CD14-positive monocyte (primary cell): ENCODE measurements at regions not wholly inside any gene's neighbourhood (a gene's known extent, or its start where the extent isn't known, plus 50 kb on each side); places are given as distances from the start of the nearest gene placed in this dataset.

Experiments
- DNase-seq, 3 donors: peaks; one replicate each; pipeline ENCODE4 v3.0.0-alpha.2; 2011 to 2022
- H2AFZ ChIP-seq: 2 replicates; pipeline ENCODE4 v1.6.0; 2012; ENCODE audit warnings: mild to moderate bottlenecking, low read depth, low read length, inconsistent platforms; ENCODE audit not compliant: insufficient read depth, poor library complexity, severe bottlenecking
- H3K27ac ChIP-seq, 2 donors: 1 replicate in 1 of 2; 2 replicates in 1 of 2; pipeline ENCODE4 v1.5.1; 2012 to 2013; ENCODE audit warnings: low read length in 2 of 2, control low read depth in 1 of 2, inconsistent platforms in 1 of 2, low read depth in 1 of 2, mild to moderate bottlenecking in 1 of 2
- H3K27me3 ChIP-seq, 2 donors: one replicate each; pipeline versions ENCODE4 v1.6.0 to v1.6.1; 2011 to 2013; ENCODE audit warnings: low read length in 2 of 2; ENCODE audit not compliant: control insufficient read depth in 2 of 2, insufficient read depth in 2 of 2
- H3K36me3 ChIP-seq, 2 donors: replicated peaks in 1 of 2; 1 replicate in 1 of 2; 2 replicates in 1 of 2; pipeline versions ENCODE4 v1.5.1 to v1.6.1; 2012 to 2013; ENCODE audit warnings: low read length in 2 of 2, control low read depth in 1 of 2, inconsistent platforms in 1 of 2, mild to moderate bottlenecking in 1 of 2; ENCODE audit not compliant: insufficient read depth in 2 of 2, control insufficient read depth in 1 of 2
- H3K4me1 ChIP-seq, 2 donors: 1 replicate in 1 of 2; 2 replicates in 1 of 2; pipeline versions ENCODE4 v1.5.1 to v1.6.1; 2012 to 2013; ENCODE audit warnings: low read length in 2 of 2, control low read depth in 1 of 2, inconsistent platforms in 1 of 2, mild to moderate bottlenecking in 1 of 2, moderate library complexity in 1 of 2; ENCODE audit not compliant: insufficient read depth in 2 of 2, control insufficient read depth in 1 of 2
- H3K4me2 ChIP-seq: replicated peaks from 2 replicates; pipeline ENCODE3; 2012; ENCODE audit warnings: low read length, moderate library complexity, mild to moderate bottlenecking; ENCODE audit not compliant: poor library complexity, severe bottlenecking; ENCODE audit errors: extremely low read depth
- H3K4me3 ChIP-seq, 3 experiments: fragments of 200-600 bp in 1 of 3; sonication (generic) in 1 of 3; replicated peaks in 1 of 3; 1 replicate in 2 of 3; 2 replicates in 1 of 3; pipeline ENCODE4 v1.5.1; 2011 to 2013; ENCODE audit warnings: low read length in 3 of 3, mild to moderate bottlenecking in 3 of 3, control low read depth in 2 of 3, low read depth in 2 of 3, inconsistent platforms in 1 of 3, moderate library complexity in 1 of 3
- H3K79me2 ChIP-seq: 2 replicates; pipeline ENCODE4 v1.6.0; 2012; ENCODE audit warnings: mild to moderate bottlenecking, control low read depth, inconsistent platforms, low read length, moderate library complexity; ENCODE audit not compliant: insufficient read depth
- H3K9ac ChIP-seq: 2 replicates; pipeline ENCODE4 v1.6.0; 2017; ENCODE audit warnings: low read length, mild to moderate bottlenecking; ENCODE audit not compliant: insufficient read depth, poor library complexity, severe bottlenecking
- H3K9me3 ChIP-seq, 2 donors: replicated peaks in 1 of 2; 1 replicate in 1 of 2; 2 replicates in 1 of 2; pipeline versions ENCODE4 v1.5.1 to v1.6.1; 2012 to 2013; ENCODE audit warnings: low read length in 2 of 2, control low read depth in 1 of 2; ENCODE audit not compliant: control insufficient read depth in 1 of 2, insufficient read depth in 1 of 2
- H4K20me1 ChIP-seq: 2 replicates; pipeline ENCODE4 v1.6.0; 2012; ENCODE audit warnings: mild to moderate bottlenecking, low read length, control low read depth, moderate library complexity; ENCODE audit not compliant: insufficient read depth
- H3K27ac Mint-ChIP-seq, 7 donors: one replicate each; pipeline ENCODE4 v1.8.0; 2020; ENCODE audit warnings: mild to moderate bottlenecking in 7 of 7, mixed read lengths in 7 of 7, moderate library complexity in 6 of 7, inconsistent platforms in 2 of 7
- H3K27me3 Mint-ChIP-seq, 3 donors: one replicate each; pipeline ENCODE4 v1.8.0; 2021 to 2022; ENCODE audit warnings: low read depth in 3 of 3, mild to moderate bottlenecking in 3 of 3, mixed read lengths in 3 of 3, moderate library complexity in 3 of 3, inconsistent platforms in 1 of 3
- H3K36me3 Mint-ChIP-seq, 2 donors: one replicate each; pipeline ENCODE4 v1.8.0; 2020; ENCODE audit warnings: mixed read lengths in 2 of 2, inconsistent platforms in 1 of 2, mild to moderate bottlenecking in 1 of 2
- H3K4me1 Mint-ChIP-seq: one replicate; pipeline ENCODE4 v1.8.0; 2020; ENCODE audit warnings: mild to moderate bottlenecking, mixed read lengths
- H3K4me3 Mint-ChIP-seq, 2 donors: one replicate each; pipeline ENCODE4 v1.8.0; 2020; ENCODE audit warnings: mild to moderate bottlenecking in 2 of 2, mixed read lengths in 2 of 2, moderate library complexity in 1 of 2
- H3K9me3 Mint-ChIP-seq, 7 donors: one replicate each; pipeline ENCODE4 v1.8.0; 2020 to 2022; ENCODE audit warnings: mixed read lengths in 7 of 7, mild to moderate bottlenecking in 6 of 7, moderate library complexity in 6 of 7, inconsistent platforms in 2 of 7
- WGBS: methylation state at CpG from one replicate; pipeline ENCODE4 v1.1.5; 2013; ENCODE audit warnings: missing lambda C conversion rate; ENCODE audit not compliant: insufficient coverage; 5-methylcytosine and 5-hydroxymethylcytosine counted together
- intact Hi-C, 2 donors: fragments of 100-400 bp; cut with micrococcal nuclease; formaldehyde crosslinking; loops; one replicate each; pipeline versions ENCODE4 v1.15.0 to v1.15.1; 2023
- TF ChIP-seq, protein P1 (sequence below): fragments of 200-600 bp; IDR thresholded peaks from one replicate; pipeline ENCODE4 v1.8.0; 2022; ENCODE audit warnings: antibody characterized with exemption, mild to moderate bottlenecking

DNA sequence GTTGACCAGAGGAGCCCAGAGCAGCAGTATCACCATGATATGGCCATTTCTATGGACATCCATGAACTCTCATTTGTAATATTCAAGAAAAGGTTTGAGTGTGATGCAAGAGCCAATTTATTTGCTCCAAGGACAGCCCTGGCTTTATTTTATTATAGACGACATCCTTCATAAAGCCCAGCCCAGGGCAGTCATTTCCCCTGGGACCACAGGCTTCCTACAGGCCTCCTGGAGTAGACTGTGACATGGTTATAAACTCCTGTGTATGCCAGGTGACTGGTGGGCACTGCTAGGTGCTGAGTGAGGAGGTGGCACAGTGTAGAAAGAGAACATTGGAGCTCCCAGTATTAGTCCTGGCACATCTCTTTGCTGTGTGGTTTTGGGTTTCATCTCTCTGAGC is 120.9 kb downstream of the UTP18 start:
- Histone ChIP-seq H3K4me1 (no peaks in the 10 kb centered on the region), H3K79me2 (no peaks in the 10 kb centered on the region), H3K9ac (no peak overlapping the region), H3K36me3 (no peaks in the 10 kb centered on the region), H3K27ac (no peak overlapping the region), H3K4me3 (no peak overlapping the region), H4K20me1 (no peaks in the 10 kb centered on the region), H3K4me2 (no peak overlapping the region), H3K9me3 (no peaks in the 10 kb centered on the region), H2AFZ (no peak overlapping the region), H3K27me3 (peaks cover 0 to under 1% of the 10 kb centered on the region in 2 donors)
- H3K4me1 Mint-ChIP-seq: no peaks in the 10 kb centered on the region
- intact Hi-C loops: no loop called here
- peaks cover 0 to 2% (median 0%) of the 10 kb centered on the region in 7 donors for H3K9me3 Mint-ChIP-seq
- H3K4me3 Mint-ChIP-seq: no peak overlapping the region
- H3K27me3 Mint-ChIP-seq: peaks cover 2 to 9% (median 5%) of the 10 kb centered on the region in 3 donors
- no peaks in the 10 kb centered on the region for H3K36me3 Mint-ChIP-seq
- TF ChIP-seq, protein P1, sequence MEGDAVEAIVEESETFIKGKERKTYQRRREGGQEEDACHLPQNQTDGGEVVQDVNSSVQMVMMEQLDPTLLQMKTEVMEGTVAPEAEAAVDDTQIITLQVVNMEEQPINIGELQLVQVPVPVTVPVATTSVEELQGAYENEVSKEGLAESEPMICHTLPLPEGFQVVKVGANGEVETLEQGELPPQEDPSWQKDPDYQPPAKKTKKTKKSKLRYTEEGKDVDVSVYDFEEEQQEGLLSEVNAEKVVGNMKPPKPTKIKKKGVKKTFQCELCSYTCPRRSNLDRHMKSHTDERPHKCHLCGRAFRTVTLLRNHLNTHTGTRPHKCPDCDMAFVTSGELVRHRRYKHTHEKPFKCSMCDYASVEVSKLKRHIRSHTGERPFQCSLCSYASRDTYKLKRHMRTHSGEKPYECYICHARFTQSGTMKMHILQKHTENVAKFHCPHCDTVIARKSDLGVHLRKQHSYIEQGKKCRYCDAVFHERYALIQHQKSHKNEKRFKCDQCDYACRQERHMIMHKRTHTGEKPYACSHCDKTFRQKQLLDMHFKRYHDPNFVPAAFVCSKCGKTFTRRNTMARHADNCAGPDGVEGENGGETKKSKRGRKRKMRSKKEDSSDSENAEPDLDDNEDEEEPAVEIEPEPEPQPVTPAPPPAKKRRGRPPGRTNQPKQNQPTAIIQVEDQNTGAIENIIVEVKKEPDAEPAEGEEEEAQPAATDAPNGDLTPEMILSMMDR: no peak
- no peak overlapping the region for H3K27ac Mint-ChIP-seq
- DNase-seq: no peak
- no CpG with 5 or more reads among the region's 1 CpG for WGBS

DNA sequence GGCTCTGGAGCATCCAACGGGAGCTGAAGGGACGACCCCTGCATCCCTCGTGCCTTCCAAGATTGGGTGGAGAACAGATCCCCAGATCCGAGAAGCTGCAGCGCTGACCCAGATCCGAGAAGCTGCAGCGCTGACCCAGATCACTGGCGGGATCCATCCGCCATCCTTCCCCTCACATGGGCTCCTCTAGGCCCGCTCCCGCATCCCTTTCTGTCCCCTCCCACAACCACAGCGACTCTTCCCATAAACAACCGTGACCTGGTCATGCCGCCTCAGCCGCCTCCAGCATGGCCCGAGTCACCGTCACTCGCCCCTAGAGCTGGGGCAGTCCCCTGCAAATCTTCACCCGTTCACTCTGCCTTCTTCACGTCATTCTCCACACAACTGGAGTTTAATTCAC is 124.9 kb downstream of the UTP18 start:
- no peak overlapping the region for H3K9ac ChIP-seq
- peaks cover 7 to 11% (median 9%) of the 10 kb centered on the region in 3 donors for H3K27me3 Mint-ChIP-seq
- H3K9me3 ChIP-seq: no peaks in the 10 kb centered on the region
- no peak overlapping the region for H2AFZ ChIP-seq
- 90% methylated on average over 19 of the region's 20 CpGs for WGBS
- no peak overlapping the region for H3K4me2 ChIP-seq
- H3K4me3 Mint-ChIP-seq: no peak overlapping the region
- H3K4me3 ChIP-seq: no peak overlapping the region
- H3K27me3 ChIP-seq: no peaks in the 10 kb centered on the region
- no peak for DNase-seq
- no peaks in the 10 kb centered on the region for H3K36me3 ChIP-seq
- intact Hi-C loops: no loop called here
- H3K27ac Mint-ChIP-seq: no peak overlapping the region
- no peak overlapping the region for H3K27ac ChIP-seq
- H3K79me2 ChIP-seq: no peaks in the 10 kb centered on the region
- no peaks in the 10 kb centered on the region for H3K4me1 ChIP-seq
- no peaks in the 10 kb centered on the region for H3K36me3 Mint-ChIP-seq
- H3K4me1 Mint-ChIP-seq: no peaks in the 10 kb centered on the region
- H4K20me1 ChIP-seq: no peaks in the 10 kb centered on the region
- TF ChIP-seq, protein P1: no peak
- H3K9me3 Mint-ChIP-seq: peaks cover 0 to 4% (median 0%) of the 10 kb centered on the region in 7 donors
